ENCODE measurements at regions not wholly inside any gene's neighbourhood (a gene's known extent, or its start where the extent isn't known, plus 50 kb on each side); places are given as distances from the start of the nearest gene placed in this dataset.

DNA sequence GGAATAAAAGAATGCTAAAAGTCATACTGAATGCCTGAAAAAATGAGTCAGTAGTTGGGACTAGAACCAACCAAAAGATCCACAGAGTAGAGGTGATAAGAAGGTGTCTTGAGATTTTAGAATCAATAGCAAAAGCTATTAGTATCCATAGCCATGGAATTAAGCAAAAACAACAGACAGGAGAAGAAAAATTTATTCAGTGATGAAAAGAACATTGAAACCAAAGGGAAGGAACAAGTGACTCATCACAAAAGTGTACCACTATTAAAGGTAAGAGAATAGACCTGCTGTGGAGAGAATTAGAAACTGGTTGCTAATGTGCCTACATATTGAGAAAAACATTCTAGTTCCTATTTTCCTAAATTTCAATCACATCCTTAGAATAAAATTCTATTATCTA, 182.0 kb upstream of the NEIL3 start:
- TF ChIP-seq CTCF (conservative IDR thresholded peaks at IDR 0.05; ENCODE audit: low read length), result no peak
- TF ChIP-seq EZH2phosphoT487 (IDR thresholded peaks at IDR 0.05; ENCODE audit: borderline replicate concordance), result no peak

All from Loucy (cell line).